Peyer's patch (tissue), 4 donors: ENCODE measurements at regions not wholly inside any gene's neighbourhood (a gene's known extent, or its start where the extent isn't known, plus 50 kb on each side); places are given as distances from the start of the nearest gene placed in this dataset.

ENCODE experiments used
- CTCF ChIP-seq, 6 experiments: fragments of 450-650 bp in 4 of 6; fragments of 200-600 bp in 2 of 6; sonication (generic) in 1 of 6; IDR thresholded peaks; one replicate each; pipeline ENCODE4 v1.5.1; 2017 to 2019; ENCODE audit warnings: antibody characterized with exemption in 6 of 6, mild to moderate bottlenecking in 3 of 6, moderate library complexity in 1 of 6
- POLR2A ChIP-seq, 2 donors: fragments of 450-650 bp; IDR thresholded peaks; one replicate each; pipeline ENCODE4 v1.5.1; 2017; ENCODE audit warnings: antibody characterized with exemption in 2 of 2, mild to moderate bottlenecking in 2 of 2, moderate library complexity in 2 of 2

GRCh38 chr2:132279930-132280615 is 118.3 kb upstream of the ANKRD30BL start:
- no peak for TF ChIP-seq POLR2A (IDR thresholded peaks at IDR 0.05)
- no peak for TF ChIP-seq CTCF (IDR thresholded peaks at IDR 0.05)
